ENCODE measurements at regions not wholly inside any gene's neighbourhood (a gene's known extent, or its start where the extent isn't known, plus 50 kb on each side); places are given as distances from the start of the nearest gene placed in this dataset.
"Not testable (repeated sequence)": the region's sequence is repeated elsewhere in the genome, so short reads cannot be mapped to it uniquely, and the experiment has no call there.

DNA sequence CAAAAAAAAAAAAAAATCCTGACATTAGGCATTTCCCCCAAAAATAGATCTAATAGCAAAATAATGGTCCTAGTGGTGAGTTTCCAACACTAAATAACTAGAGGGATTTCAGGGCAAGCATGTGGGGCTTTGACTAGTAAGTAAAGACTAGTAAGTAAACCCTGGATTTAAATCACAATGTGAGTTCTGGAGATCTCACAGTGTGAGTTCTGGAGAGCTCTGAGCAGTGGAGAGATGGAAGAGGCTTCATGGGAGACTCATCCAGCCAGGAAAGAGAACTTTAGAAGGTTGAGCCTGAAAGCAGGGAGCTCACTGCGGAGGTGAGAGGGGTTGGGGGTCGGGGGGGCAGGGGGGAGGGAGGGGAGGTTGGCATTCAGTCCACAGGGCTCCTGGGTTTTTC lies 373.4 kb downstream of the SPATA31A1 start:
- not testable (repeated sequence) for H2AFZ ChIP-seq; H3K36me3 ChIP-seq (replicated peaks; ENCODE audit: insufficient read depth, low read depth); H3K4me1 ChIP-seq (ENCODE audit: insufficient read depth); H4K20me1 ChIP-seq (ENCODE audit: insufficient read depth, poor library complexity, severe bottlenecking); H3K27ac ChIP-seq; H3K79me2 ChIP-seq; H3K9me3 ChIP-seq (ENCODE audit: low read depth); H3K27me3 ChIP-seq; H3K4me3 ChIP-seq; H3K4me2 ChIP-seq; H3K9me2 ChIP-seq (replicated peaks; ENCODE audit: insufficient read depth); DNase-seq (ENCODE audit: low spot score)
- no CpG with 5 or more reads among the region's 2 CpGs for WGBS (ENCODE audit: low lambda C conversion rate, missing lambda C conversion rate)

DNA sequence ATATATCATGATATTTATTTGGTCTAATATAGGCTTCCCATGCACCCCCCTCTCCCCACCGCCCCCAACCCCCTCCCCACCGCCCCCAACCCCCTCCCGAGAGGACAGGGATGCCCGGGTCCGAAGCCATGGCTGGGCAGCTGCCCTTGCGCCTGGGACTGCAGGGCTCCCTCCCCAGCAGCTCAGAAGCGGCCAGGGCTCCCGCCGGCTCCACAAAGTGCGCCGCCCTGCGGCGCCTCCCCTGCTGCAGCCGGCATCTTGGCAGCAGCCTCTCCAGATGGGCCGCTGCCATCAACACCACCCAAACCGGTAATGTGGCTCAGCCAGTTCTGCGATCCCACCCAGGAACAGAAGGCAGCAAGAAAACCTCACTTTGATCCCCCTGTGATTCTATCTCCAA lies 389.4 kb downstream of the SPATA31A1 start:
- H3K4me2 ChIP-seq; DNase-seq (ENCODE audit: low spot score); H4K20me1 ChIP-seq (ENCODE audit: insufficient read depth, poor library complexity, severe bottlenecking); H3K79me2 ChIP-seq; H3K9me3 ChIP-seq (ENCODE audit: low read depth); H3K36me3 ChIP-seq (replicated peaks; ENCODE audit: insufficient read depth, low read depth); H3K27me3 ChIP-seq; H3K27ac ChIP-seq; H3K4me1 ChIP-seq (ENCODE audit: insufficient read depth); H3K9me2 ChIP-seq (replicated peaks; ENCODE audit: insufficient read depth); H3K4me3 ChIP-seq; H2AFZ ChIP-seq: not testable (repeated sequence)
- no CpG with 5 or more reads among the region's 17 CpGs for WGBS (ENCODE audit: low lambda C conversion rate, missing lambda C conversion rate)

DNA sequence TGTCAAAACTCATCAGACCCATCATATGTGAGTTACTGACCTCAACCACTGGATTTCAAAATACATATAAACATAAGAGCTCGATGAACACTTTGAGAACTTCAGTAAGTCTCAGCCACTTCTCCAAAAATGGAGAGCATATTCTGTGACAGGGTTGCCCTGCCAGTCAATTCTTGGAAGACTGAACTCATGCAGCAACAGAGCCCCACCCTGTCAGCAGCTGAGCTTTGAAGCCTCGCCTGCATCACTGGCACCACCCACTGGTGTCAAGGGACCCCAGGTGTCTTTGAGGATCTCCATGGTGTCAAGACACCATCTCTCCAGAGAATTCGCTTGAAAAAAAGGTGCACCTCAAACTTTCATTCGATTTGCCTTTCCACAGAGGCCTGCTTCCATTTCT lies 420.1 kb downstream of the SPATA31A1 start:
- H3K27ac ChIP-seq; H3K4me3 ChIP-seq; DNase-seq (ENCODE audit: low spot score); H3K36me3 ChIP-seq (replicated peaks; ENCODE audit: insufficient read depth, low read depth); H3K79me2 ChIP-seq; H3K4me2 ChIP-seq; H4K20me1 ChIP-seq (ENCODE audit: insufficient read depth, poor library complexity, severe bottlenecking); H3K27me3 ChIP-seq; H3K9me2 ChIP-seq (replicated peaks; ENCODE audit: insufficient read depth); H2AFZ ChIP-seq; H3K4me1 ChIP-seq (ENCODE audit: insufficient read depth); H3K9me3 ChIP-seq (ENCODE audit: low read depth): not testable (repeated sequence)
- WGBS (ENCODE audit: low lambda C conversion rate, missing lambda C conversion rate), result no CpG with 5 or more reads among the region's 4 CpGs

DNA sequence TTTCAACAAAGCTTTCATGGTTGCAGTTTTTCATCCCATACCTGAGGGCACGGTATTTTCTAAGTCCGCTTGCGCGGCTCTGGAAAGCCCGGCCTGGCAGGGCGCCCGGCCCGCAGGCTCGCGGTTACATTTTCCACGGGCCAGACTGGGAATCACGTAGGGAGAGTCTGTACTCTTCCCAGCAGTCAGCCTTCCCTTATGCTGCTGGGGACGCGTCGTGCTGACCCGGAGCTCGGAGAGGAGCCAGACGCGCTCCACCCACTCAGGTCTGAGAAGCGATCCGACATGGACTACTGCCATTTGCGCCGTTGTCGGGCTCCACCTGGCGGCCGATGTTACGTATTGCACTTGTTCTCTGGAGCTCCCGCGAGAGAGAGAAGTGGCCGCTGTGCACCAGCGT lies 435.9 kb downstream of the SPATA31A1 start:
- not testable (repeated sequence) for H3K36me3 ChIP-seq (replicated peaks; ENCODE audit: insufficient read depth, low read depth); H2AFZ ChIP-seq; H3K4me3 ChIP-seq; H4K20me1 ChIP-seq (ENCODE audit: insufficient read depth, poor library complexity, severe bottlenecking); H3K27ac ChIP-seq; H3K79me2 ChIP-seq; H3K4me1 ChIP-seq (ENCODE audit: insufficient read depth); DNase-seq (ENCODE audit: low spot score); H3K9me2 ChIP-seq (replicated peaks; ENCODE audit: insufficient read depth); H3K9me3 ChIP-seq (ENCODE audit: low read depth); H3K27me3 ChIP-seq
- H3K4me2 ChIP-seq, result peak overlapping the region; percentile 72
- 7% methylated on average over 20 of the region's 31 CpGs for WGBS (ENCODE audit: low lambda C conversion rate, missing lambda C conversion rate)

DNA sequence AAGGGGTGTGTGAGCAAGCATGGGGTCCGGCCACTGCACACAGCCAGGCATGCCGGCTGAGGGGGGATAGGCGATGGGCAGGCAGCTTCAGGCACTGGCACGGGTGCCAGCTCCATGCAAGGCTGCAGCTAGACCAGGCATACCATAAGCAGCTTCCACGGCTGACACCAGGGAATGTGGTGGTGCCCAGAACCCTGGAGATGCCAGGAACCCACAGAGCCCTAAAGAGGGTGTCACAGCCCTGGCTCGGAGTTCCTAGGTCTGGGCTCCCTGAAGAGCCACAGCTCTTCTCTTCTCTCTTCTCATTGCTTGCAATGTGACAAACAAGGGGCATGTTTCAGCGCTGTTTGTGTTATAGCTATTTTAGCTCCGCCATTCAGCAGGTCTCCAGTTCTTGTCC lies 442.5 kb downstream of the SPATA31A1 start:
- H3K4me1 ChIP-seq (ENCODE audit: insufficient read depth); H2AFZ ChIP-seq; H3K9me3 ChIP-seq (ENCODE audit: low read depth); H4K20me1 ChIP-seq (ENCODE audit: insufficient read depth, poor library complexity, severe bottlenecking); H3K4me3 ChIP-seq; H3K4me2 ChIP-seq; H3K27ac ChIP-seq; H3K9me2 ChIP-seq (replicated peaks; ENCODE audit: insufficient read depth); H3K27me3 ChIP-seq; DNase-seq (ENCODE audit: low spot score); H3K79me2 ChIP-seq; H3K36me3 ChIP-seq (replicated peaks; ENCODE audit: insufficient read depth, low read depth): not testable (repeated sequence)
- WGBS (ENCODE audit: low lambda C conversion rate, missing lambda C conversion rate), result 86% methylated on average over 2 of the region's 8 CpGs

- not testable (repeated sequence) for H3K9me2 ChIP-seq (replicated peaks; ENCODE audit: insufficient read depth); H3K79me2 ChIP-seq; H3K36me3 ChIP-seq (replicated peaks; ENCODE audit: insufficient read depth, low read depth); H3K27me3 ChIP-seq; H3K27ac ChIP-seq; H3K4me2 ChIP-seq; H3K4me3 ChIP-seq; H3K9me3 ChIP-seq (ENCODE audit: low read depth); H4K20me1 ChIP-seq (ENCODE audit: insufficient read depth, poor library complexity, severe bottlenecking); DNase-seq (ENCODE audit: low spot score); H3K4me1 ChIP-seq (ENCODE audit: insufficient read depth); H2AFZ ChIP-seq
- WGBS (ENCODE audit: low lambda C conversion rate, missing lambda C conversion rate), result 86% methylated on average over 8 of the region's 11 CpGs
Measured at GRCh38 chr9:39799252-39799651, 443.8 kb downstream of the SPATA31A1 start.

DNA sequence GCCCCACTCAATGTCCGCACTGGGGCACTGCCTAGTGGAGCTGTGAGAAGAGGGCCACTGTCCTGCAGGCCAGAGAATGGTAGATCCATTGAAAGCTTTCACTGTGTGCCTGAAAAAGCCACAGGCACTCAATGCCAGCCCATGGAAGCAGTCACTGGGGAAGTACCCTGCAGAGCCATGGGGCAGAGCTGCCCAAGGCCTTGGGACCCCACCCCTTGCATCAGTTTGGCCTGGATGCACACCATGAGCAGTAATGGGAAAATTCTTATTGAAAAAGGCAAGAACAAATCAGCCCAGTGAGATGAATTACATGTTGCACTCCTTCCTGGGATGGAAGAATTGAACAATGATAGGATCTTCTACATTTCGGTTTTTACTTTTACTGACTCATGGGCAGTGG lies 447.1 kb downstream of the SPATA31A1 start:
- not testable (repeated sequence) for H3K27me3 ChIP-seq; H3K36me3 ChIP-seq (replicated peaks; ENCODE audit: insufficient read depth, low read depth); H4K20me1 ChIP-seq (ENCODE audit: insufficient read depth, poor library complexity, severe bottlenecking); H3K27ac ChIP-seq; H3K9me2 ChIP-seq (replicated peaks; ENCODE audit: insufficient read depth); H3K4me1 ChIP-seq (ENCODE audit: insufficient read depth); H3K4me2 ChIP-seq; H3K4me3 ChIP-seq; H3K9me3 ChIP-seq (ENCODE audit: low read depth); H2AFZ ChIP-seq; H3K79me2 ChIP-seq; DNase-seq (ENCODE audit: low spot score)
- no CpG with 5 or more reads among the region's 2 CpGs for WGBS (ENCODE audit: low lambda C conversion rate, missing lambda C conversion rate)

- H3K9me2 ChIP-seq (replicated peaks; ENCODE audit: insufficient read depth); H3K9me3 ChIP-seq (ENCODE audit: low read depth); H3K36me3 ChIP-seq (replicated peaks; ENCODE audit: insufficient read depth, low read depth); H3K79me2 ChIP-seq; H4K20me1 ChIP-seq (ENCODE audit: insufficient read depth, poor library complexity, severe bottlenecking); H3K27me3 ChIP-seq; H3K4me1 ChIP-seq (ENCODE audit: insufficient read depth): not testable (repeated sequence)
- 53% methylated on average over 43 of the region's 43 CpGs for WGBS (ENCODE audit: low lambda C conversion rate, missing lambda C conversion rate)
- H3K4me2 ChIP-seq, result peak overlapping the region; percentile 63
- peak overlapping the region; percentile 10 for H3K4me3 ChIP-seq
- H3K27ac ChIP-seq, result peak overlapping the region; percentile 98
- peak overlapping the region; percentile 33 for H2AFZ ChIP-seq
- DNase-seq (ENCODE audit: low spot score), result peak; percentile 66
Measured at GRCh38 chr9:39809401-39810226, 454.1 kb downstream of the SPATA31A1 start.

GRCh38 chr9:39810401-39810800 lies 454.9 kb downstream of the SPATA31A1 start:
- H3K27me3 ChIP-seq; H4K20me1 ChIP-seq (ENCODE audit: insufficient read depth, poor library complexity, severe bottlenecking); DNase-seq (ENCODE audit: low spot score); H3K4me1 ChIP-seq (ENCODE audit: insufficient read depth); H3K79me2 ChIP-seq; H3K4me3 ChIP-seq; H3K9me3 ChIP-seq (ENCODE audit: low read depth); H3K4me2 ChIP-seq; H3K36me3 ChIP-seq (replicated peaks; ENCODE audit: insufficient read depth, low read depth); H2AFZ ChIP-seq; H3K9me2 ChIP-seq (replicated peaks; ENCODE audit: insufficient read depth); H3K27ac ChIP-seq: not testable (repeated sequence)
- WGBS (ENCODE audit: low lambda C conversion rate, missing lambda C conversion rate), result 96% methylated on average over 2 of the region's 3 CpGs
